ENCODE measurements at regions not wholly inside any gene's neighbourhood (a gene's known extent, or its start where the extent isn't known, plus 50 kb on each side); places are given as distances from the start of the nearest gene placed in this dataset.

DNA sequence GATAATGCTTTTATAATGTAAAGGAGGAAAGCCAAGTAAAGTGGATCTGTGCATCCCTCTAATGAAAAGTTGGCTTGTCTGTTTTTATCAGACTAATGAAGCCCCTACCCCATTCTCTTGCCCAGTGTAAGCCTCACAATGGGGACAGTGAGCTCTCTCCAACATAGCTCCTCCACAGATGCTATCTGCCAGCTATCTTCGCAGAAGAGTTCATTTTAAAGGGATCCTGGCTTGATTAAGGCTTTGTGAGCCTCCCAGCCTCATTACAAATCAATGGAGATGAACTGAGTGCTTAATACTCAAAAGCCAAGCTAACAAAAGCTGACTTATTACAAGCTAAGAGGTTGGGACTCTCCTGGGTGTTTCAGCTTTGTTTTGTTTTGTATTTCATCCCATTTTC lies 514.7 kb downstream of the NUF2 start:
- TF ChIP-seq POLR2AphosphoS5 (IDR thresholded peaks at IDR 0.05; ENCODE audit: low read depth, low read length) (no peak), PAX5 (IDR thresholded peaks at IDR 0.05; ENCODE audit: insufficient read depth, low read length, severe bottlenecking) (no peak), POU2F2 (IDR thresholded peaks at IDR 0.05; ENCODE audit: low read depth, low read length) (no peak), POLR2A (IDR thresholded peaks at IDR 0.05; ENCODE audit: low read depth, low read length) (no peak), TAF1 (IDR thresholded peaks at IDR 0.05; ENCODE audit: low read depth, low read length) (no peak), SPI1 (IDR thresholded peaks at IDR 0.05; ENCODE audit: low read depth, low read length) (no peak)
- no peak for DNase-seq (ENCODE audit: insufficient read length, low spot score)
- FAIRE-seq = no peak

DNA sequence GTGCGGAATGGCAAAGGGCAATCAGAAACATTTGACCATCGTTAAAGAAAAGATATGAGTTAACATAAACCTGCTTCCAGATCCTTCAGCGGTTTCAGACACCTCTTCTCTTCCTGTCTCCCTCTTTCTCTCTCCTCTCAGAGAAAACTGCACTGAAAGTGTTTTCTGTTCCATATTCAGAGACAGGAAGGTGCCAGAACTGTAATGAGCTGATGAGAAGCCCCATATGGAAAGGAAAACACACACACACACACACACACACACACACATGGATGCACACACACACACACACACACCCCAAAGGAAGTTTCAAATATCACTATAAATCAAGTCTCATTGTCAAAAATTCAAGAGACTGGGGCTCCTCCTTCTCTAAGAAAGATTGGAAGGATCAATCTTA lies 515.5 kb downstream of the NUF2 start:
- TF ChIP-seq SPI1 (IDR thresholded peaks at IDR 0.05; ENCODE audit: low read depth, low read length) = no peak
- no peak for TF ChIP-seq PAX5 (IDR thresholded peaks at IDR 0.05; ENCODE audit: insufficient read depth, low read length, severe bottlenecking)
- no peak for TF ChIP-seq TAF1 (IDR thresholded peaks at IDR 0.05; ENCODE audit: low read depth, low read length)
- no peak for TF ChIP-seq POU2F2 (IDR thresholded peaks at IDR 0.05; ENCODE audit: low read depth, low read length)

DNA sequence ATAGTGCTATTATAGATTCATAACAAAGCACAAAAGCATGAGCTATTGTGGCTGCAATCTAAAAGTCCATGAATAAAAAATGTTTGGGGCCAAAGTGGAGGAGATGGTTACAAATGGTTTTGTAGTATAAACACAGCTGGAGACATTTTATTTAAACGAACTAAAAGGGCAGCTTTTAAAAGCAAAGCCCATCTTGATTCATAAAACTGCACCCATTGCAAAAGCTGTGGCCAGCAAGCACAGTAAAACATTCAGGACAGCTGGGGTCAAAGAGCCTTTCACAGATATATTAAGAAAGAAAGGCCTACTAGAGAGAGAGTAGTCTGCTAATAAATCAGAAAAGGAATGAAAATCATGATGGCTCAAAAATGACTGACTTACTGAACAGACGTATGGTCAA lies 520.8 kb downstream of the NUF2 start:
- no peak for TF ChIP-seq TAF1 (IDR thresholded peaks at IDR 0.05; ENCODE audit: low read depth, low read length)
- TF ChIP-seq POLR2A (IDR thresholded peaks at IDR 0.05; ENCODE audit: low read depth, low read length) = no peak
- no peak for TF ChIP-seq POLR2AphosphoS5 (IDR thresholded peaks at IDR 0.05; ENCODE audit: low read depth, low read length)
- TF ChIP-seq SPI1 (IDR thresholded peaks at IDR 0.05; ENCODE audit: low read depth, low read length) = no peak
- TF ChIP-seq PAX5 (IDR thresholded peaks at IDR 0.05; ENCODE audit: insufficient read depth, low read length, severe bottlenecking) = no peak
- TF ChIP-seq POU2F2 (IDR thresholded peaks at IDR 0.05; ENCODE audit: low read depth, low read length) = no peak
- DNase-seq (ENCODE audit: insufficient read length, low spot score) = no peak

More for the DNA sequence above, 515.5 kb downstream of the NUF2 start:
- FAIRE-seq (no peak), DNase-seq (ENCODE audit: insufficient read length, low spot score) (no peak)

DNA sequence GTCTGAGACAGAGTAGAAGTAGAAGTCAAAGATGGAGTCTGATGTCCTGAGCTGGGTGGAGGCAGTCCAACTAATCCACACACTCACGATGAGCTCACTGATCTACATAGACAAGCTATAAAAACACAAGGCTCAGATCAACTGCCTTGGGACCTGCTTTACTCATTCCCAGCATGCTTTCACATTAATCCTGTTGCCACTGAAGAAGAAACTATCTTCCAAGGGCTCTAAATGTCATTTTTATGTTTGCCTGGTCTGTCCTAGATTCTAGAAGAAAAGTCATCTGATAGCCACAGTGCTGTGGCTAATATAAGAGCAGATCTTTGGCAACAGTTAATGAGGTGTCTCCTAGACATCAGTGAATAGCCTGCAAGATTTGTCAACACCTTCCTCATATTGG lies 522.7 kb downstream of the NUF2 start:
- TF ChIP-seq POLR2AphosphoS5 (IDR thresholded peaks at IDR 0.05; ENCODE audit: low read depth, low read length) = no peak
- TF ChIP-seq POLR2A (IDR thresholded peaks at IDR 0.05; ENCODE audit: low read depth, low read length) = no peak
- no peak for TF ChIP-seq POU2F2 (IDR thresholded peaks at IDR 0.05; ENCODE audit: low read depth, low read length)
- no peak for TF ChIP-seq SPI1 (IDR thresholded peaks at IDR 0.05; ENCODE audit: low read depth, low read length)
- TF ChIP-seq PAX5 (IDR thresholded peaks at IDR 0.05; ENCODE audit: insufficient read depth, low read length, severe bottlenecking) = no peak
- no peak for TF ChIP-seq TAF1 (IDR thresholded peaks at IDR 0.05; ENCODE audit: low read depth, low read length)
- FAIRE-seq (no peak), DNase-seq (ENCODE audit: insufficient read length, low spot score) (no peak)

More for the DNA sequence above, 520.8 kb downstream of the NUF2 start:
- no peak for FAIRE-seq

DNA sequence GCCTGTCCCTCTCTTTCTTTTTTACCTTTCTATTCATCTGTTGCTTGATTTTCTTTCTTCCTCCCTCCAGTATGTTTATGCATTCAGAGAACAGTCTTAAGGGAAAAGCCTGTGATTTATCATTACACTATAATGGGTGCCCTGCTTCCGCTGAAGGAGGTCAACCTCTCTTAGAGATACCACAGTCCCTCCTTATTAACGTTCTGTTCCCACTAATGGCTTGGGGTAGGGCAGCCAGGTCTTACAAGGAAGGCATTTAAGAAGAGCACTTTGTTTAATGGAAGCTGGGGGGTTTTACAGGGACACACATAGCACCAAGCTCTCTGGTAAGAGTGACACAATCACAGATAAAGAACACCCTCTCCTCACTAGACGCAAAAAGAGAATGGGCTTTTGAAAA lies 523.5 kb downstream of the NUF2 start:
- DNase-seq (ENCODE audit: insufficient read length, low spot score) (no peak), FAIRE-seq (no peak)
- TF ChIP-seq SPI1 (IDR thresholded peaks at IDR 0.05; ENCODE audit: low read depth, low read length) (no peak), POLR2AphosphoS5 (IDR thresholded peaks at IDR 0.05; ENCODE audit: low read depth, low read length) (no peak), TAF1 (IDR thresholded peaks at IDR 0.05; ENCODE audit: low read depth, low read length) (no peak), POLR2A (IDR thresholded peaks at IDR 0.05; ENCODE audit: low read depth, low read length) (no peak), PAX5 (IDR thresholded peaks at IDR 0.05; ENCODE audit: insufficient read depth, low read length, severe bottlenecking) (no peak), POU2F2 (IDR thresholded peaks at IDR 0.05; ENCODE audit: low read depth, low read length) (no peak)

DNA sequence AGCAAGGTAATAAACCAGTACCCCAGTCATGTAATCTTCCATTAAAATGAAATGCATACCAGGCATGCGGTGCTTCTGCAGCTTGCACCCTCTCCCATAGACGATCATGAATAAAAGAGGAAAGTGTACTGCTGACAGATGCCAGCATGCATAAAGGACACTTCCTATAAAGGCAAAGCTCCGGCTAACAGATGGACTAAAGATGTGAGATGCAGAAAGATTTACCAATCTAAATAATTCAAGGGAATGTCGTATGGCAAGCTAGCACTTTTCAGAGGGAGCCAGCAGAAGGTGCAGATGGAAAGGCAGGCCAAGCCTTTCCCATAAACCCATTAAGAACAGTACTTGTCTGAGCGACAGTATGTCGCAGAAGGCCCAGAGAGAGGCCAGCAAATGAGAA lies 542.0 kb downstream of the NUF2 start:
- TF ChIP-seq PAX5 (IDR thresholded peaks at IDR 0.05; ENCODE audit: insufficient read depth, low read length, severe bottlenecking) (no peak), TAF1 (IDR thresholded peaks at IDR 0.05; ENCODE audit: low read depth, low read length) (no peak), POLR2A (IDR thresholded peaks at IDR 0.05; ENCODE audit: low read depth, low read length) (no peak), POLR2AphosphoS5 (IDR thresholded peaks at IDR 0.05; ENCODE audit: low read depth, low read length) (no peak), SPI1 (IDR thresholded peaks at IDR 0.05; ENCODE audit: low read depth, low read length) (no peak), POU2F2 (IDR thresholded peaks at IDR 0.05; ENCODE audit: low read depth, low read length) (no peak)
- FAIRE-seq (no peak), DNase-seq (ENCODE audit: insufficient read length, low spot score) (no peak)

DNA sequence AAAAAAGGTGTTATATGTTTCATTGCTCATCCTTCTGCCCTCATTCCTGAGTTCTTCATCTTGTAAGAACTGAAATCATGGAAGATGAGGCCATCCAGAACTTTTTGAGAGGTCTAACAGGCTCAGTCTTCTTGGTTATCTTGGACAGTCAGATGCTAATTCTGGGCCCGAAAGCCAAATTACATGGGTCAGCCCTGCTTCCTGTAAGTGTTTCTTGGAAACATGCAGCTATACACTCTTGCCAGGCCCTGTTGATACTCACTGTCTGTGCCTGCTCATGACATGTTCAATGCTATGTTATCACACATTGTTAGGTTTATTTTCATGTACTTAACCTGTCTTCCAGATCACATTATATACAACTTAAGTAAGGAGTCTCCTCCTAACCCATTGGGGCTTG lies 542.5 kb downstream of the NUF2 start:
- DNase-seq (ENCODE audit: insufficient read length, low spot score) = no peak
- TF ChIP-seq TAF1 (IDR thresholded peaks at IDR 0.05; ENCODE audit: low read depth, low read length) = no peak
- no peak for FAIRE-seq

DNA sequence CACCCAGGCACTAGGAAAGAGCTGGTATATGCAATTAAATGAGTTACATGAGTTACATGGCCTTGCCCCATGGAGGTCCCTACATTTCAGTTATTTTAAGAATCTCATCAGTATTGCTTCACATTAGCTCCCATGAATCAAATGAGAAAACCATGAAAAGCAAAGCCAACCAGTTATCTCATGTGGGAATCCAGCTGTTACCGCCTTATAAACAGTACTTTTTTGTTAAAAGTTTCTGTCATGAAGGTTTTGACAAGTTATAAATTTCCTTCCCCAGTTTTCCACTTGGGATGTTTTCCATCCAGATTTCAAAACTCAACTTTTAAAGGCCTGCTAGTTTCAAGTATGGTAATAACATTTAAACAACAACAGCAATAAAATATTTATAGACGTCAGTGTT lies 544.8 kb downstream of the NUF2 start:
- no peak for FAIRE-seq
- no peak for TF ChIP-seq POLR2A (IDR thresholded peaks at IDR 0.05; ENCODE audit: low read depth, low read length)
- no peak for TF ChIP-seq POU2F2 (IDR thresholded peaks at IDR 0.05; ENCODE audit: low read depth, low read length)
- TF ChIP-seq PAX5 (IDR thresholded peaks at IDR 0.05; ENCODE audit: insufficient read depth, low read length, severe bottlenecking) = no peak
- TF ChIP-seq SPI1 (IDR thresholded peaks at IDR 0.05; ENCODE audit: low read depth, low read length) = no peak
- TF ChIP-seq POLR2AphosphoS5 (IDR thresholded peaks at IDR 0.05; ENCODE audit: low read depth, low read length) = no peak
- DNase-seq (ENCODE audit: insufficient read length, low spot score) = no peak

DNA sequence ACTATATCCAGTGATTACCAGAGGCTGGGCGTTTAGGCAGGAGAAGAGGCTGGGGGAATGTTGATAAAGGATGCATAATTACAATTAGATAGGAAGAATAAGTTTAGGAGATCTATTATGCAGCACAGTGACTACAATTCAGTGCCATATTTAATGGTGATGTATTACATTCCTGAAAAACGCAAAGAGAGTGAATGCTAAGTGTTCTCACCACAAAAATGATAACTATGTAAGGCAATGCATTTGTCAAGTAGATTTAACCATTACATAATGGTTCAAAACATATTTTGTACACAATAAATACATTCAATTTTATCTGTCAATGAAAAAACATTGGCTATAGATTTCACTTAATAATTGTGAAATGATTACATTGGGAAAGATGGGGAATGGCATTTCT lies 548.9 kb downstream of the NUF2 start:
- FAIRE-seq (no peak), DNase-seq (ENCODE audit: insufficient read length, low spot score) (no peak)
- TF ChIP-seq POU2F2 (IDR thresholded peaks at IDR 0.05; ENCODE audit: low read depth, low read length) = no peak
- TF ChIP-seq SPI1 (IDR thresholded peaks at IDR 0.05; ENCODE audit: low read depth, low read length) = no peak
- TF ChIP-seq POLR2A (IDR thresholded peaks at IDR 0.05; ENCODE audit: low read depth, low read length) = no peak
- TF ChIP-seq PAX5 (IDR thresholded peaks at IDR 0.05; ENCODE audit: insufficient read depth, low read length, severe bottlenecking) = no peak
- TF ChIP-seq TAF1 (IDR thresholded peaks at IDR 0.05; ENCODE audit: low read depth, low read length) = no peak
- no peak for TF ChIP-seq POLR2AphosphoS5 (IDR thresholded peaks at IDR 0.05; ENCODE audit: low read depth, low read length)

DNA sequence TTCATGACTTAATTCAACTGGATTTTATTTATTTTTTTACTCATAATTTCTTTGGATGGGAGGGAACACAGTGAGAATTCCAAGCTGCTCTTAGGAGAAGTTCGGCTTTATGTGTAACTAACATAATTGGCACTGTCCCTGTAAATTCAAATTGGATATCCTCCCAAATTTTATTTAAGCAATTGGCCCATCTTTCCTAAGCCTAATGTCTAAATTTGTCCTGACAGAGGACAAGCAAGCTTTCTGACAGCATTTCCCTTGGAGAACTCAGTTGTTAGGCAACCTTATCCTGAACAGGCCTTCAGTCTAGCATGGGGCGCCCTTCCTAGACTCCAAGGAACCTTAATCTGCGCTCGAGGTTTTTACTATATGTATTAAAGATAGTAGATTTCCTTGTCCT lies 550.3 kb downstream of the NUF2 start:
- FAIRE-seq = no peak
- TF ChIP-seq POLR2A (IDR thresholded peaks at IDR 0.05; ENCODE audit: low read depth, low read length) (no peak), TAF1 (IDR thresholded peaks at IDR 0.05; ENCODE audit: low read depth, low read length) (no peak), PAX5 (IDR thresholded peaks at IDR 0.05; ENCODE audit: insufficient read depth, low read length, severe bottlenecking) (no peak), POU2F2 (IDR thresholded peaks at IDR 0.05; ENCODE audit: low read depth, low read length) (no peak), POLR2AphosphoS5 (IDR thresholded peaks at IDR 0.05; ENCODE audit: low read depth, low read length) (no peak), SPI1 (IDR thresholded peaks at IDR 0.05; ENCODE audit: low read depth, low read length) (no peak)
- DNase-seq (ENCODE audit: insufficient read length, low spot score) = no peak
